NCI-H1048 (cell line): ENCODE measurements at regions not wholly inside any gene's neighbourhood (a gene's known extent, or its start where the extent isn't known, plus 50 kb on each side); places are given as distances from the start of the nearest gene placed in this dataset.

ENCODE experiments used
- DNase-seq: peaks from one replicate; lab custom pipeline; 2025; lab: John Stamatoyannopoulos, UW

GRCh38 chr6:105815661-105816555 lies 270.2 kb upstream of the PRDM1 start:
- no peak for DNase-seq

- no peak for DNase-seq
Observed at GRCh38 chr6:105814745-105815536, 271.2 kb upstream of the PRDM1 start.

- no peak for DNase-seq
Observed at GRCh38 chr6:105810922-105811482, 275.1 kb upstream of the PRDM1 start.

- DNase-seq = no peak
Observed at GRCh38 chr6:105810105-105810921, 275.8 kb upstream of the PRDM1 start.

GRCh38 chr6:105808571-105808970 lies 277.6 kb upstream of the PRDM1 start:
- DNase-seq = no peak

GRCh38 chr6:105807905-105808304 lies 278.2 kb upstream of the PRDM1 start:
- DNase-seq = no peak

- DNase-seq = no peak
Observed at GRCh38 chr6:105806486-105806920, 279.6 kb upstream of the PRDM1 start.

- DNase-seq = no peak
Observed at GRCh38 chr6:105805501-105806023, 280.6 kb upstream of the PRDM1 start.

- no peak for DNase-seq
Observed at GRCh38 chr6:105804424-105804823, 281.7 kb upstream of the PRDM1 start.

- DNase-seq = no peak
Observed at GRCh38 chr6:105804000-105804399, 282.1 kb upstream of the PRDM1 start.

GRCh38 chr6:105803442-105803841 lies 282.7 kb upstream of the PRDM1 start:
- no peak for DNase-seq

GRCh38 chr6:105802703-105803102 lies 283.4 kb upstream of the PRDM1 start:
- DNase-seq = no peak

- DNase-seq = no peak
Observed at GRCh38 chr6:105800871-105801270, 285.3 kb upstream of the PRDM1 start.

GRCh38 chr6:105800398-105800797 lies 285.7 kb upstream of the PRDM1 start:
- no peak for DNase-seq

GRCh38 chr6:105799056-105799455 lies 287.1 kb upstream of the PRDM1 start:
- no peak for DNase-seq

GRCh38 chr6:105797983-105798453 lies 288.1 kb upstream of the PRDM1 start:
- DNase-seq = no peak

- DNase-seq = no peak
Observed at GRCh38 chr6:105797286-105797979, 288.7 kb upstream of the PRDM1 start.

GRCh38 chr6:105795913-105796517 lies 290.1 kb upstream of the PRDM1 start:
- no peak for DNase-seq

- no peak for DNase-seq
Observed at GRCh38 chr6:105795366-105795765, 290.8 kb upstream of the PRDM1 start.

- no peak for DNase-seq
Observed at GRCh38 chr6:105794870-105795269, 291.3 kb upstream of the PRDM1 start.
